C4-2B (cell line): ENCODE measurements at regions not wholly inside any gene's neighbourhood (a gene's known extent, or its start where the extent isn't known, plus 50 kb on each side); places are given as distances from the start of the nearest gene placed in this dataset.

Experiments
- H3K27ac ChIP-seq: fragments of 450-650 bp; 2 replicates; pipeline ENCODE4 v1.5.1; 2017
- ZFX ChIP-seq: fragments of 450-650 bp; IDR thresholded peaks from 2 replicates; pipeline ENCODE4 v1.6.1; 2017
- TF ChIP-seq, protein P1 (sequence below): fragments of 450-650 bp; conservative IDR thresholded peaks from 2 replicates; pipeline ENCODE4 v1.5.1; 2017; ENCODE audit warnings: mild to moderate bottlenecking

DNA sequence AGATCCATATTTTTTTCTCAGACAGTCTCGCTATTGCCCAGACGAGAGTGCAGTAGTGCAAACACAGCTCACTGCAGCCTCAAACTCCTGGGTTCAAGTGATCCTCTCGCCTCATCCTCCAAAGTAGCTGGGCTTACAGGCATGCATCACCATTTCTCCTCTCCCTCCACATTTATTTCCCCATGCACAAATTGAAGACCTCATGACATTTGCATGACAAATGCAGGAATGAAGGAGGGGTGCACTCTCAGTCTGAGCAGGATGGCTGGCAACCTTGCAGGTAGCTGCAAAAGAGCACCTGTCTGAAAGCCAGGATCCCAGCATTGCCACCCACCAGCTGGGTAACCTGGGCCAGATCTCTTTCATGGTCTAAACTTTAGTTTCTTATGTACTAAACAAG, 111.2 kb downstream of the SH3TC2 start:
- H3K27ac ChIP-seq, result peak overlapping the region; percentile 7; the same call in 1 of the 2 replicates
- TF ChIP-seq, protein P1, sequence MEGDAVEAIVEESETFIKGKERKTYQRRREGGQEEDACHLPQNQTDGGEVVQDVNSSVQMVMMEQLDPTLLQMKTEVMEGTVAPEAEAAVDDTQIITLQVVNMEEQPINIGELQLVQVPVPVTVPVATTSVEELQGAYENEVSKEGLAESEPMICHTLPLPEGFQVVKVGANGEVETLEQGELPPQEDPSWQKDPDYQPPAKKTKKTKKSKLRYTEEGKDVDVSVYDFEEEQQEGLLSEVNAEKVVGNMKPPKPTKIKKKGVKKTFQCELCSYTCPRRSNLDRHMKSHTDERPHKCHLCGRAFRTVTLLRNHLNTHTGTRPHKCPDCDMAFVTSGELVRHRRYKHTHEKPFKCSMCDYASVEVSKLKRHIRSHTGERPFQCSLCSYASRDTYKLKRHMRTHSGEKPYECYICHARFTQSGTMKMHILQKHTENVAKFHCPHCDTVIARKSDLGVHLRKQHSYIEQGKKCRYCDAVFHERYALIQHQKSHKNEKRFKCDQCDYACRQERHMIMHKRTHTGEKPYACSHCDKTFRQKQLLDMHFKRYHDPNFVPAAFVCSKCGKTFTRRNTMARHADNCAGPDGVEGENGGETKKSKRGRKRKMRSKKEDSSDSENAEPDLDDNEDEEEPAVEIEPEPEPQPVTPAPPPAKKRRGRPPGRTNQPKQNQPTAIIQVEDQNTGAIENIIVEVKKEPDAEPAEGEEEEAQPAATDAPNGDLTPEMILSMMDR, result no peak
- TF ChIP-seq ZFX, result no peak

DNA sequence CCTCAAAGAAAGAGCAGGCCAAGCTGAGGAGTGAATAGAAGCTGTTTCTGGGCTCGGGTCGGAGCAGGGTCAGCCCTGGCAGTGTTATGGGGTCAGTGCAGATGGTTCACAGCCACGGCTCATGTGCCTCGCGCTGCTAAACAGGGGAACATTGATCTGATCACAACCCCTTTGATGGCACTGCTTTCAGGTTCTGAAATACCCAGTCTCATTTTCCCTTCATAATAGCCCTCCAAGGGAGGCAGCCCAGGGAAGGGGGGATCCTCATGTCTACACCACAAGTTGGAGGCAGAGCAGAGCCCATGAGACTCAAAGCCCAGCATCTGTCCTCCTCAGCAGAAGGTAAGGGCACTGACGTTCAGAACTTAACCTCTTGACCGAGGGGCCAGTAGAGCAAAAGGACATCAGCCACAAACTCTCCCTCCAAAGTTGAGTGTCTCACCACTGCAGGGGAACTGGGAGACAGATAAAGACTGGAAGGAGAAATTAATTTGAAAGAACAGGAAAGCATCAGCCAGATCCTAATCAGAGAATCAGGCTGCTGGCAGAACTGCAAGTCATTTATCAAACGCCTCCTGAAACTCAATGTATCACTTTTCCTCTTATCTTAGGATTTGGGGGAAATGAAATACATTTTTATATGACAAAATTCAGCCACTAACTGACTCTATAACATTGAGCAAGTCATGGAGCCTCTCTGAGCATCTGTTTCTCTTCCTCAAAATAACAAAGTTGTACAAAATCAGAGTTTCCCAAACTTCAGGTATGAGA, 110.6 kb downstream of the SH3TC2 start:
- peak overlapping the region; percentile 7; the same call in 1 of the 2 replicates for H3K27ac ChIP-seq
- no peak for TF ChIP-seq ZFX
- TF ChIP-seq, protein P1, result no peak

DNA sequence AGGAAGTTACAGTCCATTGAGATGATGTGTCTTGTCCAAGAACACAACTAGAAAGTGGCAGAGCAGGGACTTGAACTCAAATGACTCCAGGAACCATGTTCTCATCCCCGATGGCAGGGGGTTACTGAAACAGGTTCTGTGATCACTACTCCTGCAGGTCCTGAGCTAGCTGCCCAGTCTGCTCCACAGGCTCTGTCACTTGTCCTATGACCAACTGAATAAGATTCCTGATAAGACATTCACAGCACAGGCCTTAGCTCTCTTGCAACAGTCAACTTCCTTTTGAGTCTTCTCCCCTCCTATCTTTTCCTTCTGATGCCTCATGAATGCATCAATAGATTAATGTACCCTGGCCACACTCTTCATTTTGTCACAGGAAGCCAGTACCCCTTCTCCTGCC, 109.2 kb downstream of the SH3TC2 start:
- no peak overlapping the region for H3K27ac ChIP-seq
- TF ChIP-seq ZFX, result no peak
- TF ChIP-seq, protein P1, result no peak
